ENCODE measurements at regions not wholly inside any gene's neighbourhood (a gene's known extent, or its start where the extent isn't known, plus 50 kb on each side); places are given as distances from the start of the nearest gene placed in this dataset.
"Not testable (repeated sequence)": the region's sequence is repeated elsewhere in the genome, so short reads cannot be mapped to it uniquely, and the experiment has no call there.

- ChIA-PET CTCF (no interaction called here), POLR2A (no interaction called here)
- H3K4me1 Mint-ChIP-seq = no peaks in the 10 kb centered on the region
- peaks cover 4% of the 10 kb centered on the region for H3K27me3 Mint-ChIP-seq
- DNase-seq = no peak
- intact Hi-C loops (cut with DNase I, micrococcal nuclease) = no loop called here
- peaks cover 3% of the 10 kb centered on the region for H3K9me3 Mint-ChIP-seq (ENCODE audit: low read depth)
- H3K4me3 Mint-ChIP-seq = no peak overlapping the region
- no peak for ATAC-seq
- H3K27ac Mint-ChIP-seq = no peak overlapping the region
- H3K36me3 Mint-ChIP-seq (ENCODE audit: low read depth) = no peaks in the 10 kb centered on the region
Observed at GRCh38 chr13:31385540-31385939, 185.8 kb downstream of the B3GLCT start.

GRCh38 chr13:31394506-31394905, 194.7 kb downstream of the B3GLCT start:
- no peak for ATAC-seq
- H3K9me3 Mint-ChIP-seq (ENCODE audit: low read depth) = peaks cover 10% of the 10 kb centered on the region
- H3K36me3 Mint-ChIP-seq (ENCODE audit: low read depth) = no peaks in the 10 kb centered on the region
- no peak overlapping the region for H3K4me3 Mint-ChIP-seq
- no peak overlapping the region for H3K27ac Mint-ChIP-seq
- DNase-seq = no peak
- ChIA-PET CTCF (no interaction called here), POLR2A (no interaction called here)
- intact Hi-C loops (cut with DNase I, micrococcal nuclease) = no loop called here
- H3K27me3 Mint-ChIP-seq = no peaks in the 10 kb centered on the region
- no peaks in the 10 kb centered on the region for H3K4me1 Mint-ChIP-seq

- CTCF ChIA-PET = no interaction called here
- no peaks in the 10 kb centered on the region for H3K36me3 Mint-ChIP-seq (ENCODE audit: low read depth)
- DNase-seq (no peak), ATAC-seq (no peak)
- H3K4me1 Mint-ChIP-seq = no peaks in the 10 kb centered on the region
- H3K27me3 Mint-ChIP-seq = no peaks in the 10 kb centered on the region
- intact Hi-C loops (cut with DNase I, micrococcal nuclease) = no loop called here
- peaks cover 14% of the 10 kb centered on the region for H3K9me3 Mint-ChIP-seq (ENCODE audit: low read depth)
- no peak overlapping the region for H3K27ac Mint-ChIP-seq
- H3K4me3 Mint-ChIP-seq = no peak overlapping the region
- POLR2A ChIA-PET = no interaction called here
Observed at GRCh38 chr13:31395090-31395489, 195.3 kb downstream of the B3GLCT start.

GRCh38 chr13:31399690-31400089, 199.9 kb downstream of the B3GLCT start:
- Mint-ChIP-seq H3K27me3 (no peaks in the 10 kb centered on the region), H3K4me3 (no peak overlapping the region), H3K9me3 (ENCODE audit: low read depth) (peaks cover 21% of the 10 kb centered on the region), H3K36me3 (ENCODE audit: low read depth) (no peaks in the 10 kb centered on the region), H3K4me1 (no peaks in the 10 kb centered on the region), H3K27ac (no peak overlapping the region)
- POLR2A ChIA-PET = no interaction called here
- intact Hi-C loops (cut with DNase I, micrococcal nuclease) = no loop called here
- DNase-seq = no peak
- no peak for ATAC-seq
- CTCF ChIA-PET = no interaction called here

GRCh38 chr13:31403711-31404110, 203.9 kb downstream of the B3GLCT start:
- H3K36me3 Mint-ChIP-seq (ENCODE audit: low read depth); POLR2A ChIA-PET; ATAC-seq; intact Hi-C loops (cut with DNase I, micrococcal nuclease); H3K4me1 Mint-ChIP-seq; H3K27me3 Mint-ChIP-seq; H3K4me3 Mint-ChIP-seq; H3K27ac Mint-ChIP-seq; DNase-seq: not testable (repeated sequence)
- CTCF ChIA-PET = interaction anchor here (0.7 kb wide), 1 partner anchor 28 kb away, joined by 3 read pairs; no protein-coding TSS in a partner anchor
- peaks cover 17% of the 10 kb centered on the region for H3K9me3 Mint-ChIP-seq (ENCODE audit: low read depth)

GRCh38 chr13:31408927-31409326, 209.2 kb downstream of the B3GLCT start:
- no peaks in the 10 kb centered on the region for H3K36me3 Mint-ChIP-seq (ENCODE audit: low read depth)
- ChIA-PET POLR2A (no interaction called here), CTCF (interaction anchor here (1.2 kb wide), 1 partner anchor 16 kb away, joined by 3 read pairs; no protein-coding TSS in a partner anchor)
- no peaks in the 10 kb centered on the region for H3K4me1 Mint-ChIP-seq
- ATAC-seq = no peak
- intact Hi-C loops (cut with DNase I, micrococcal nuclease) = no loop called here
- no peaks in the 10 kb centered on the region for H3K9me3 Mint-ChIP-seq (ENCODE audit: low read depth)
- no peak overlapping the region for H3K27ac Mint-ChIP-seq
- DNase-seq = no peak
- H3K4me3 Mint-ChIP-seq = no peak overlapping the region
- peaks cover 4% of the 10 kb centered on the region for H3K27me3 Mint-ChIP-seq

- intact Hi-C loops (cut with DNase I, micrococcal nuclease) = no loop called here
- CTCF ChIA-PET = no interaction called here
- ATAC-seq (no peak), DNase-seq (no peak)
- Mint-ChIP-seq H3K36me3 (ENCODE audit: low read depth) (no peaks in the 10 kb centered on the region), H3K9me3 (ENCODE audit: low read depth) (no peaks in the 10 kb centered on the region), H3K4me1 (no peaks in the 10 kb centered on the region), H3K27me3 (peaks cover 4% of the 10 kb centered on the region), H3K4me3 (no peak overlapping the region), H3K27ac (no peak overlapping the region)
- POLR2A ChIA-PET = no interaction called here
Observed at GRCh38 chr13:31409678-31410356, 210.0 kb downstream of the B3GLCT start.

GRCh38 chr13:31413516-31413915, 213.7 kb downstream of the B3GLCT start:
- ChIA-PET CTCF (no interaction called here), POLR2A (no interaction called here)
- Mint-ChIP-seq H3K27me3 (peaks cover 5% of the 10 kb centered on the region), H3K9me3 (ENCODE audit: low read depth) (no peaks in the 10 kb centered on the region), H3K4me1 (no peaks in the 10 kb centered on the region), H3K36me3 (ENCODE audit: low read depth) (no peaks in the 10 kb centered on the region), H3K27ac (no peak overlapping the region), H3K4me3 (no peak overlapping the region)
- DNase-seq = no peak
- intact Hi-C loops (cut with DNase I, micrococcal nuclease) = no loop called here
- ATAC-seq = no peak

- POLR2A ChIA-PET = no interaction called here
Observed at GRCh38 chr13:31416066-31416465, 216.3 kb downstream of the B3GLCT start.

GRCh38 chr13:31418186-31418585, 218.4 kb downstream of the B3GLCT start:
- intact Hi-C loops (cut with DNase I, micrococcal nuclease) = no loop called here
- H3K27ac Mint-ChIP-seq = no peak overlapping the region
- H3K36me3 Mint-ChIP-seq (ENCODE audit: low read depth) = no peaks in the 10 kb centered on the region
- H3K9me3 Mint-ChIP-seq (ENCODE audit: low read depth) = no peaks in the 10 kb centered on the region
- DNase-seq = no peak
- no peak for ATAC-seq
- no peak overlapping the region for H3K4me3 Mint-ChIP-seq
- ChIA-PET POLR2A (no interaction called here), CTCF (no interaction called here)
- H3K27me3 Mint-ChIP-seq = peaks cover 23% of the 10 kb centered on the region
- no peaks in the 10 kb centered on the region for H3K4me1 Mint-ChIP-seq

More at GRCh38 chr13:31416066-31416465, 216.3 kb downstream of the B3GLCT start:
- CTCF ChIA-PET = no interaction called here
- Mint-ChIP-seq H3K36me3 (ENCODE audit: low read depth) (no peaks in the 10 kb centered on the region), H3K4me1 (no peaks in the 10 kb centered on the region), H3K9me3 (ENCODE audit: low read depth) (no peaks in the 10 kb centered on the region), H3K4me3 (no peak overlapping the region), H3K27ac (no peak overlapping the region), H3K27me3 (peaks cover 12% of the 10 kb centered on the region)
- intact Hi-C loops (cut with DNase I, micrococcal nuclease) = no loop called here
- DNase-seq = no peak
- no peak for ATAC-seq

- no peaks in the 10 kb centered on the region for H3K9me3 Mint-ChIP-seq (ENCODE audit: low read depth)
- H3K36me3 Mint-ChIP-seq (ENCODE audit: low read depth) = no peaks in the 10 kb centered on the region
- peaks cover 3% of the 10 kb centered on the region for H3K4me1 Mint-ChIP-seq
- H3K4me3 Mint-ChIP-seq = no peak overlapping the region
- POLR2A ChIA-PET = no interaction called here
- no peak for DNase-seq
- ATAC-seq = no peak
- intact Hi-C loops (cut with DNase I, micrococcal nuclease) = no loop called here
- CTCF ChIA-PET = interaction anchor here (0.6 to 6.2 kb wide), 2 partner anchors 10 to 185 kb away, joined by 4 to 43 read pairs; no protein-coding TSS in a partner anchor
- peaks cover 22% of the 10 kb centered on the region for H3K27me3 Mint-ChIP-seq
- no peak overlapping the region for H3K27ac Mint-ChIP-seq
Observed at GRCh38 chr13:31421756-31422155, 222.0 kb downstream of the B3GLCT start.

GRCh38 chr13:31424130-31424729, 224.5 kb downstream of the B3GLCT start:
- Mint-ChIP-seq H3K4me3 (no peak overlapping the region), H3K27me3 (peaks cover 17% of the 10 kb centered on the region), H3K36me3 (ENCODE audit: low read depth) (no peaks in the 10 kb centered on the region), H3K9me3 (ENCODE audit: low read depth) (no peaks in the 10 kb centered on the region), H3K4me1 (peaks cover 3% of the 10 kb centered on the region), H3K27ac (no peak overlapping the region)
- ATAC-seq = peak; percentile 92
- ChIA-PET POLR2A (no interaction called here), CTCF (interaction anchor here (0.6 to 6.2 kb wide), 23 partner anchors 9 to 454 kb away, joined by 3 to 43 read pairs (median 3); no protein-coding TSS in a partner anchor)
- DNase-seq = peak; percentile 79
- intact Hi-C loops (cut with DNase I, micrococcal nuclease) = loop anchor here (1.0 kb wide), 2 partner anchors 188 to 224 kb away; no protein-coding TSS in a partner anchor

All from activated CD4-positive, alpha-beta T cell treated with anti-CD3 and anti-CD28 coated beads for 36 hours (primary cell).